Renal pelvis (tissue), 1 donor: ENCODE measurements at regions not wholly inside any gene's neighbourhood (a gene's known extent, or its start where the extent isn't known, plus 50 kb on each side); places are given as distances from the start of the nearest gene placed in this dataset.
"Not testable (repeated sequence)": the region's sequence is repeated elsewhere in the genome, so short reads cannot be mapped to it uniquely, and the experiment has no call there.

Source experiments
- DNase-seq: peaks from one replicate; pipeline ENCODE4 v3.0.0-alpha.2; 2013

DNA sequence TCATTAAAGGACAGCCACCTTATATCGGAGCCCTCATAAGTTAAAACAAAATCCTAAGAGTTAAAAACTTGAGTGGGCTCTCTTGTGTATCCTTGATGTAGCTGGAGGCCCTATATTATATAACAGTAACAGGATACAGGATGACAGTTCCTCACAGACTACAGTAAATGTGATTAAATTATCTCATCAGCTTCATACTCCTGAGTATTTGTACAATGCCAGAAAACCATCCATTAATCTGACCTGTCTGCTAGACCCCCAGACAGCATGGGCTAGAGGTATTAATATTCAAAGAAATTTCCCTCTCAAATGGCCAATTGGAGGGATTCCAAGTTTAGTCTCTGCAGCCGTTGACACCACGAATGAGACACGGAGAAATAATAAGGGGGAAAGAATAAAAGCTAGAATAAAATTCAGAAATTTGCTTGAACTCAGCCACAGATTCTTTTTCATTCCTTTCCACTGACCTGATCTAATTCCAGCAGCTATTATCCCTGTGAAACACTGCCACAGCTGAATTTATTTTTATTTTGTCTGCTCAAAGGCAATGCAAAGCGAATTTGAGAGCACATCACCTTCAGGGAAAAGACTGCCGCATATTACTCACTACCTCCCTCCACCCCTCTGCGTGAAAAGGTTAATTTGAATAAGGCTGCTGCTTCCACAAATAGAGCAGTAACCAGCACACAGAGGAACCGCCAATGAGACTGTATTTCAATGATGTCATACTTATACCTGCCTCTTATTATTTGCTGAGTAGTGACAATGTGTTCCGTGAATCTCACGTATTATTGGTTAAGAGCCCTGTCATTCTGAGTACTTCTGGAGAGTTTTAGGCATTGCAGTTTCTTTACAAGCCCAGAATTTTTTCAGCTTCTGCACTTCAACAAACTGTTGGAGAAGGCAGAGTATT, 155.9 kb upstream of the KLF12 start:
- DNase-seq: peak; percentile 95

DNA sequence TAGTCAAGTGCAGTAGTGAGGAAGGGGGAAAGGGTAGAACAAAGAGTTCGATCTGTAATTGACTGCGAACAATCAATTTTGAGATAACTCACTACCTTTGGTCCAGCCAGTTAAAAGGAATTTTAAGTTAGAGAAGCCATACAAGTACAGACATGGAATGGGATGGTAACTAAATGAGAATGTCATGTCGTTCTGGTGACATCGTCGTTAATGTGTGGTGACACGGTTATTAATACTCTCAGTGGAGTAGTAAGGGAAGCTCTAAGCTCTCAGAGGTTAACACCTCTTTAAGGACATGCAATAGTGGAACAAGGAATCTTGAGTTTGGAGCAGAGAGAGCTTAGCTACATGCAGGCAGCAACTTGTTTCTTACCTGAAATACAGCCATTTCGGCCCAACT, 154.9 kb upstream of the KLF12 start:
- no peak for DNase-seq

DNA sequence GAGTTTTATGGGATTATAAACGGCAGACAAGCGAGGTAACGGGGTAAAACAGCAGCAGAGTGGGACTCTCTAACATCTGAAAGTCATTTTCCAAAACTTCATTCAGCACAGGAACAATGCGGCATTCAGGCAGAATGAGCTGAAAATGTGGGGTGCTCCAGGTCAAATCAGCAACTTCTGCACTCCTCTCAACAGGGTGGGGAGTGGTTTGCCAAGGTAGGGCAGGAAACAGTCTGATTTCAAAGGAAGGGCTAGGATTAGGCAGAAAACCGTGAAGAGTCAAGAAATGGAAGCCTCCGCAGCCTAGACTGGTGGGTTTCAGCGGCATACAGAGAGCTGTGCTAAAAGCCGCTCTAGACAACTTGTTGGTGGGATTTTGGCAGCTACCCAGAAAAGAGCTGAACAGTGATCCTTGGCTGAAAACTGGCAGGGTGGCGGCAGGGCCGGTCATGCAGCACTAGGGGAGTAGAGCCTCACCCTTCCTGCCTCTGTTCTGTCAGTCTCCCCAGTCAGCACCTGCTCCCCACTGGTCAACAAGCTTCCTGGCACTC, 154.2 kb upstream of the KLF12 start:
- no peak for DNase-seq

DNA sequence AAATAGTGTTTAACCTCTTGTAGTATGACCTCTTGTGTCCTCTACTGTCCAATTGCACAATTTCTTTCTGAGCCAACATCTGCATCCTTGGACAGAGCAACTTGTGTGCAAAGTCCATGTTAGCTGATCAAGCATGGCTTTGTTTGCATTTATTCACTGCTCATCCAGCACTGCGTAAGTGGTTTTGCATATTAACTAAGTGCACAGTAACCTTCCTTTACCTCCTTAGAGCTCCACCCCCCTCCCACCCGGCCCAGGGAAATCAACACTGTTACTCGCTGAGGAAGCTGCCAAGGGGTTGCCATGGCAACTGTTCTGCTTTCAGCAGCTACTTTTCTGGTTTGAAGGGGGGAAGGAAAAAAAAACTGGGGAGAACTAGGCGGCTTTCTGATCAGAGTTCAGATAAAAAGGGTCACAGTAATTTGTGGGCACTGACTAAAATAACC, 153.5 kb upstream of the KLF12 start:
- peak; percentile 92 for DNase-seq

DNA sequence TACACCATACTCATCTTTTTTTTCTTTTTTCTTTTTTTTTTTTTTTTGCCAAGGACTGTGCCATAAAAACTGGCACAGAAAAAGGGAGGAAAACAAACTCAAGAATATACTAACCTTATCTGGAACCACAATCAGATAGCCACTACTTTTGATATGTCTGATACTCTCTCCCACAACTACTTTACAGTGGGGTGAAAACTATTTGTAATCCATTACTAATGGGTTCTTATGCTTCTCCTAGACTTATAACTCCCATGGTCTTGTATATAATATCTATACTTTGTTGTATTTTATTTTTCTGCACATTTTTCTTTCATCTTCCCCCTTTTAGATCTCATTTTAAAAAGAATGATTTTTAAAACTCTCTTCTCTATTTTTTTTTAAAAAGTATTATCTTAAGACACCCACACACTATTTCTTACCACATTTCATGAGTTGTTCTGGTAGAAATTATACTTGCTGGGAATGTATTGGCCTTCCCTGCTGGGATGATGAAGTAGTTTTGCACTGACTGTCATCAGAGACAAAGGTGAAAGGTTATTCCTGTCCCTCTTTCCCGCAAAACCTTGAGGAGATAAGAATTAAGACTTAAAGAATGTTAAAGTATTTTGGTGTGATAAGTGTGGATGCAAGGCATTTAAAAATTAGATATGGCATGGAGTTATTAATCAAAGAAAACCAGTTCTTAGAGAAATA, 146.7 kb upstream of the KLF12 start:
- DNase-seq: no peak

DNA sequence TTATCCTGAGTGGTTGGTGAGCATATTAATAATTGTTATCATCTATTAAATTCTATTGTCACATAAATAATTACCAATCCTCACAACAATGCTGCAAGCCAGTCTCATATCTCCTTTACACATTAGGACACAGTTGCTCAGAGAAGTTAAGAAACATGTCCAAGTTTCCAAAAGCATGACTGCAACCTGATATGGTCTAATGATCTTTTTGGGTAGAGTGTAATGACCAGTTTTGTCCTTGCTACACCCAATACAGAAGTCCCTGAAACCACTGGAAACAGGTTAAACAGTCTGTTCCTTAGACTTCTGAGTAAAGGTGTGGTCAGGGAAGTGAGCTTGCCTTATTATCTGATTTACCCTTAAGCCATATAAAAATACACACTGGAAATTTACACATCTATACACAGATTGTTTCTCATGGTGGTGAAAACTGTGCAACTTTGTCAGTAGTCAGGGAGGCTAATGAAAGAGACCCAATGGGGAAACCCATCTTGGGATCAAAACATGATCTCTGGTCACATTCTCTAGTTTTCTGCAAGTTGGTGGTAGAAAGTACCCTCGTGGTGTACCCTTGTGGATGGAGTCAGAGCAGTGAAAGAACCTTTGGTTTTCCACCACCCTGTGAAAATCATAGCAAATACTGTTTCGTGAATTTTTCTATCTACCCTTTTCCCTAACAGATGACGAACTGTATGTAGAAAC, 146.0 kb upstream of the KLF12 start:
- no peak for DNase-seq

DNA sequence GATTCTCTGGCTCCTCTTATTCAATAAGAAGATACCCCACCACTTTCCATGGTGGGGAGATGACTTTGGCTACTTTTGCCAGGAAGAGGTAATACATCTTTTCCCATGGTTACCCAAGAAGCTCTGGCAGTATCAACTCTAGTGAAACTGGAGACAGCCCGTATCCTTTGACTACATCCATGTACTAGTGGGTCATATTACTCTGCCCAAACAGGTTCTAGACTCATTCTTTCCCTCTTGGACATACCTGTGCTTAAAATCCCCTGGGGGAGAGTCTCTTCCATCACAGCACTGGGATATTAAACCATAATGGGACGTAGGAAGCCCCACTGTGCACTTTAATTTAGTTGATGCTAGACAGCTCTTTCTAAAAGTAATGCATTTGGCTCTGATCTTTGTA, 144.7 kb upstream of the KLF12 start:
- no peak for DNase-seq

DNA sequence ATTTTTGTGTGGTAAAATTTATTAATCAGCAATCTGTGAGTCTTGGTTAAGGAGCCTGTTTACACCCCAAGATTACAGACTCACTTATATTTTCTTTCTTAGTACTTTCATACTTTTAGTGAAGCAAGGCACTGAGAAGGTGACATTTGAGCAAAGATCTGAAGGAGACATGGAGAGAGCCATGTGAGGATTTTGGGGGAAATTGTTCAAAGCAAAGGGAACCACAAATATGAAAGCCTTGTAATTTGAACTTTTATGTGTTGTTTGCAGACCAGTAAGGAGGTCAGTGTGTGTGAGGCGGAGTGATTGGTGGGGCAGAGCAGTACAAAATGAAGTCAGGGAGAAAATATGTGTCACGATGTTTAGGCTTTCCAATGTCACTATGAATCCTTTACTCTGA, 140.7 kb upstream of the KLF12 start:
- DNase-seq: no peak

DNA sequence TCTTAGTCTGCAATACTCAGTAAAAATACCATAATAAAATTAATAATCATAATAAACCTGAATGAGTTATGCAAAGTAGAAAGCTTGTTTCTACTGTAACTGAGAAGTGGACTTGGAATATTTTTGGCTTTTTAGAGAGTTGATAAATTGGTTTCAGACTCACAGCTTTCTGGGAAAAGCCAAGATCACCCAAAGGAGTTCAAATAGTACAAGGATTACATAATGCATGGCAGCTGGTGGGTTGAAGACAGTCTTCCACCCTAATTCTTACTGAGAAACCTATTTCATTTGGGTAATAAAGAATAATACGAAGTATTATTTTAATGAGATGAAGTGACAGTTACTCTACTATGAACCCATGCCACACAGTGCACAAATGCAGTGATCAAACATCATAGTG, 139.4 kb upstream of the KLF12 start:
- no peak for DNase-seq

DNA sequence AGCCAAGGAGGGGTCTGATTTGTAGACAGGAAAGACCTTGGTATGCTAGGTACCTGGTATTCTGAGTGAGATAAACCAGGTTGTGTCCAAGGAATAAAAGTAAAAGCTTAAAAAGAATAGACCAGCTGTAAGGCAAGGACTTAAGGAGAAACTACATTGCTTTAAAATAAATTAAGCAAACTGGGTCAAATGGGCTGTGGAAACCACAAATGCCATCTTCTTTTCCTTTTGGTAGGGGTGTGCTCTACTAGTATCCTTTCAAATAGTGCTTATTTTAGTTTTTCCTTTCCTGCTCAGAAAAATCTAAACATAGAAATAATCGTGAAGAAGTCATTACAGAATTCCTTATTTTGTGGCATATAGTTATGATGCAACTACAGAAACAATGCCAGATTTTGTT, 138.6 kb upstream of the KLF12 start:
- DNase-seq: no peak

DNA sequence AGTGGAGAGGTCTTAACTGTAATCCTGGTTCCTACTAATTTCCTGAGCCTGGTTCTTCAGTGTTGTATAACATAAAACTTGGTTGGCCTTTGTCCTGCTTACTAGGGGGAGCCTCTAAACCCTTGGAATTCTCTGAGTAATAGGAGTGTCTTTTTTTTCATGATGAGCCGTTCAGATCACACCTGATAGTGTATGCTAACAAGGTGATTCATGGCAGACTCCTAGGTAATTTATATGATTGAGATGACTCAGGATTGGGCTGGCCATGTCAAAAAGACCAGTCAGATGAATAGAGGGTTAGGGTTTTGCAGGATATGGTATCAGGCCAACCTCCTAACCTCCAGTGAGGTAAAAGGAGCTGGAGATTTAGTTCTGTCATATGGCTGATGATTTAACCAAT, 135.8 kb upstream of the KLF12 start:
- DNase-seq: no peak

DNA sequence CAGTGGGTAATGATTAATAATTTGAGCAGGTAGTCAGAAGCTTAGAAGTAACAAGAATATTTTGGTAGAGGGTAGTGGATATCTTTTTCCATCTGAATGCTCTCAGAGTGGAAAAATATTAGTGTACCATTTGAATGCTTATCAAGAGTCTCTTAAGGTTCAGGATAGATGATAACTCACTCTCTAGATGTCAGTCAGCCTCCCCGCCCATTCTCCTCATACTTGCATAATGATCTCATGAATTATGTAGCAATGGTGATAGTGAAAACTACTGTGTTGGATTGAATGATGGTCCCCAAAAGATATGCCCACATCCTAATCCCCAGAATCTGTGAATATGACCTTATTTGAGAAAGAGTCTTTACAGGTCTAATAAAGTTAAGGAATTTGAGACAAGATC, 132.7 kb upstream of the KLF12 start:
- no peak for DNase-seq

DNA sequence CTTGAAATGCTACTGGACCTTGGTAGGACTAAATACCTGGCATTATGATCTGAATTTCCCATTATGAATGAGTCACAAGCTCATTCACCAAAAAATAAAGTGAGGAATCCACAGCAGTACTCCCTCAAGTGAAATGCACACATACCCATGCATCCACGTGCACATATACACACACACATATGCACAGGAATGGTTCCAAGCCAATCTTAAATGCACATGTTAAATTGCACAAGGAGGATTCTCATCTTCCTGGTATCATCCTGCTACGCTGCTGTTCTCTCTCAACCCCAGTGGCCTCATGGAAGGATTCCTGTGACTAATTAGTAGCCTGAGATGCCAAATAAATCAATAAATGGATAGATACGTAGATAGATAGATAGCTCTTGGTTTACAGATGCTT, 132.1 kb upstream of the KLF12 start:
- DNase-seq: no peak

DNA sequence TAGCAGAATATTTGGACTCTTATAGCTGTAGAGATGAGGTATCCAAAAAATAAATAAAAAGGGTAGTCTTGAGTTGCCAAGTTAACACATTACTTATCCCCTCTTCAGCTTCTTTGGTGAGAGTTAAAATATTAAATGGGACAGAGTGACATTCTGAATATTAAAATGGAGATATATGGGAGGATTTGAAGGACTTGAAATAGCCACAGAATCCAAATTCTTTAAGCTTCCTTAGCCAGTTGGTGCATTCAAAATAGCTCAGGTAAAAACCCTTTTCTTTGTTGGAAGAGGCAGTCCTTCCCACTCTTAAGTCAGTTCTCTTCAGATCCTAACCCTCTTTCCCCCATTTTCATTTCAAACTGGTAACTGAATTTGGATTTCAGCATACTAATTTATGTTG, 130.1 kb upstream of the KLF12 start:
- DNase-seq: no peak

DNA sequence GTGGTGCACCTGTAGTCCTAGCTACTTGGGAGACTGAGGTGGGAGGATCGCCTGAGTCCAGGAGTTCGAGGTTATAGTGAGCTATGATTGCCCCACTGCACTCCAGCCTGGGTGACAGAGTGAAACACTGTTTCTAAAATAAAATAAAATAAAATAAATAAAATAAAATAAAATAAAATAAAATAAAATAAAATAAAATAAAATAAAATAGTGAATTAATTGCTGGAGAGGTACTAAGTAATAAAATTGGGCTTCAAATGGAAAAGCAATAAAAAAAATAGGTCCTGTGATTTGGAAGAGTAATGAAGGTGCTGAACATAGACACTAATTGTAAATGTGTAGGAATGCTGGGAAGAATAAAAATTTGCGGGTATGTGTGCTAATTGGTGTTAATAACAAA, 126.2 kb upstream of the KLF12 start:
- DNase-seq: not testable (repeated sequence)

DNA sequence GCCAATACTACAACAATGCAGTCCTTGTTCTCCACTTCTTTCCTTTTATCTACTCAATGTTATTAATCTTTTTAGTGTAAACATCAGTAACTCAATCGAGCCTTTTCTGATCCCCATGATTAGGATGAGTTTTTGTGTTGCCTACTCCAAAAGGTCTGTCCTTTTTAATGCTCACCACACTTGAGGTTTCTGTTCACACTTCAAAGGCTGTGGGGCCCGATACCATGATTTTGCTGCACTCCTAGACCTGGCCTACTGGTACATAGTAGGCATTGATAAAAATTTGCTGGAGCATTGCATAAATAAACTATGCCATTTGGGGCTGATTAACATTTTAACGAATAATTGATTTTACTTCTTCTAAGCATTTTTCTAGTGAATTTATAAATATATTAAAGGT, 125.4 kb upstream of the KLF12 start:
- no peak for DNase-seq

DNA sequence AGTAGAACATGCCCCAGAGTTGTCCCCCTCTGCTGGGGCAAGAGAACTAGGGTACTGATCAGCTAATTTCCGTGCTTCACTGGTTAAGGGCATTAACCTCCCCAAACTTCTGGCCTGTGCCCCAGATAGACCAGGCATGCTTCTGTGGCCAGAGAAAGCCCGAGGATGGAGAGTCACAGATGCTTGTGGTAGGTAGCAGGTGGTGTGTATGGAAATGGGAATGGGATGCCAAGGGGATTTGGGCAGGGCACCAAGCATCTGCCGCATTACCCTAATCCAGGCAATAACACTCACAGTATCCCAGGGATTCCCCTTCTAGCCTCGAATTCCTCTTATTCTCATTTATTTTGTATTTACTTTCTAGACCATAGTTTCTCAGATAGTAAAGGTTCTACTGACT, 124.8 kb upstream of the KLF12 start:
- no peak for DNase-seq

DNA sequence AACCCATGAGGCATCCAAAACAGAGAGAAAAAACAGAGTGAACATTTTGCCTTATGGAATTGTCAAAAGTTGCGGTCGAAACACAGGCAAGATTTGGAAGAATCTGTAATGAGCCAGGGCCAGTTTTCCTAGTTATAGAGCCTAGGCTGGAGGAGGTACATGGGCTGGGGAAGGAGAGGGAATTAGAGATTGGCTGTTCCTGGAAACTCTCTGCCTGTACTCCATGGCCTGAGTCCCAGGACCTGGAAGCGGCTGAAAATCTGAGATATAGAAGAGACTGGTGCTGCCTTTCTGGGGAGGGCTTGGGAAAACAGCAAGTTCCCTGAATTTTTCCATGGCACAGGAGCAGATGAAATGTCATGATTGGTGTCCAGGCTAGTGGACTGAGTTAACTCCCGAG, 122.8 kb upstream of the KLF12 start:
- DNase-seq: no peak

DNA sequence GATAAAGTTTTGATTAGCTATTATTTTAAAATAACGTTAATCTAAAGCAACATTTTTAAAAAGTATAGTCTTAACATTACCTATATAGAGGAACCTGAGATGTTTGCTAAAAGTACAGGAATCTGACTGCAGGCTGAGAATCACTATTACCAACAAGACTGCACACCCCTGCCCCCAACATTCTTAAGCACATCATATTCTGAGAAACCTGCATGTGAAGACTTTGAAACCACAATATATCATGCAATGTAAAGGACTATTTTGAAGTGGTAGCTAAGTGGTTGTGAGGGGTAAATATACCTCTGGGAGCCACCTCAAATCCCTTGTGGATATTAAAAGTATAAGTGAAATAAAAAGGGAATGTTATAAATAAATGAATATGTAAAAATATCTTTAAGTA, 119.0 kb upstream of the KLF12 start:
- DNase-seq: no peak

DNA sequence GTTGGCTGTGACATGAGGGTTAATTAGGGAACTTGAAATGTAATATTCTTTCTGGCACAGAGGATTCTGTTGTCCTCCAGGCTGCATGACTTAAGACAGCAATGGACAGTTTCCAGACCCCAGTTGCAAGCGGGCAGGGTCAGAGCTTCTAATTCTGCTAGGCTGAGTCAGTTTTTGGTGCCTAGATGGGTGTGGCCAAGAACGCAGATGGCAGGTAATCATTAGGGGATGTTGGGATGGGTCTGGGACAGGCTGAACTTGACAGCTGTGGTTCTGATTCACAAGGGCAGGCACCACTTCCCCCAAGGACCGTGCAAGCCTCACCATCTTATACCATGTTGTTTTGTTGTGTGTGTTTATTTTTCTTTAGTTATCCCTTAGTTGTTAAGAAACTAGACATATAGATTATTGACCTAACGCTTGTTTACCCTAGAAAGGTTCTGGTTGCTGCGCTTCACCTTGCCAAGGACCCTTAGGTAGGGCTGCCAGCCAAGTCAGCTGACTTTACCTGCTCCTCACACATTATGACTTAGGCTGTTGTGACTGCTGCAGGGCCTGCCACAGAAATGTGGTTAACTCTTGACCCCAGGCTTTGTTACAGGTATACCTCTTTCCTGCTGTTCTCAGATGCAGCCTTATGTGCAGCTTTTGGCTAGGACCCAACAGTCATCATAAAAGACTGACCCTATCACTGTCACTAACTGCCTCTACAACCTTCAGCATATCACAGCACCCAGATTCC, 117.7 kb upstream of the KLF12 start:
- no peak for DNase-seq

DNA sequence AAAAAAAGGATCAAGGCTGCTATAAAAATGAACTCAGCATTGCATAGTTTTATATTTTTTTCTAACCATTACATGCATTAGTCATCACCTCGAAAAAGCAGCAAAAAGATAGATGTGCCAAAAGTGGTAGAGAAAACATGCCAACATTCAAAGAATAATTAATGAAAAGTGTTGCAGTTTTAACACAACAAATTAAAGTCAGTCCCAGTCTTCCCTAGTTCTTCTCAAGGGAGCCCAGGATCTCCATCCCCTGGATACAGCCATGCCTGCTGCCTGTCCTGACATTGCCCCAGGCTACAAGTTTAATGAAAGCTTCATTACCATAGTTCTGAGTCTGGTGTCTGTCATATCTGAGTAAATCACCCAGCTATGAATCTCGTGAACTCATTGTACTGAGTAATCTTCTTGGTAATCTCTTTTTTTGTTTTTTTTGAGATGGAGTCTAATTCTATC, 116.6 kb upstream of the KLF12 start:
- no peak for DNase-seq

DNA sequence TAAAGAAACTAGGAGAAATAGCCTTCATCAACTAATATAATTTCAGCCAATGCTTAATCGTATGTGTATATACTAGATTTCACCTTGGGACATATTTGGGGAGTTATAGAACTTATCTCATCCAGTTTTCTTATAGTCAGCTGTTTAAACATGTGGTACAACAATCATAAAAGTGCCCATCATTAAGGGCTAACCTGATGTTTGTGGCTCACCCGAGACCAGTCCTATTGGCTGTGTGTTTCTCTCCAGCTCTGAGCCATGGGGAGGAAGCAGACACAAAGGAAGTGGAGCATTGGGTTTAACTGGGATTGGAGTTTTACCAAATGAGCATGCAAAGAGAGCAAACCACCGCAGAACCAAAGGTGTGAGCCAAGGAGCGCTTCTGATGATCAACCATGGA, 114.3 kb upstream of the KLF12 start:
- no peak for DNase-seq
